ENCODE measurements at regions not wholly inside any gene's neighbourhood (a gene's known extent, or its start where the extent isn't known, plus 50 kb on each side); places are given as distances from the start of the nearest gene placed in this dataset.

DNA sequence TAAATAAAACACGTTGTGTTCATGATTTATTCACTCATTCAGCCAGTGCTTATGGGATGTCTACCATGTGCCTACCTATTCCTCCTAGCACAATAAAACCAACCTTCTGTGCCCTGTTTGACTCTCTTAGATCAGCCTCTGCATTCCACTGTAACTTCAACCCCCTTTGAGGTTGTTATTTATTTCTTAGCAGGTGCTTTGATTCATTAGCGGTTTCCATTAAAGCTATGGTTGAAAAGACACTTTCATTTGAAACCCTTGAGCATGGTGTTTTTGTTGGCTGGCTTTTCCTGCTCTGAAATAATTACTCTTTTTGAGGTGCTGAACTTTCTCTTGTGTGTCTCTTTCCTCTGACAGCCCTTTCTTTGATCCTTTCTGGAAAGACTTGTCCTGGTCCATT is 570.6 kb upstream of the LARGE1 start:
- FAIRE-seq, result no peak
- ChIA-PET CTCF (no interaction called here), POLR2A (no interaction called here)
- no peak for DNase-seq (ENCODE audit: low read depth in 1 of 2, low spot score in 1 of 2)
- Histone ChIP-seq H3K4me3 (no peak overlapping the region), H3K4me1 (no peaks in the 10 kb centered on the region), H3K9me3 (no peaks in the 10 kb centered on the region), H3K27ac (no peak overlapping the region), H3K4me2 (no peak overlapping the region)
- no peak for ATAC-seq
- no peak for TF ChIP-seq CEBPB (IDR thresholded peaks at IDR 0.05)
- TF ChIP-seq EP300 (IDR thresholded peaks at IDR 0.05), result no peak
- no peak for TF ChIP-seq USF2 (IDR thresholded peaks at IDR 0.05)
- TF ChIP-seq NPAS2 (CRISPR knock-in tag; IDR thresholded peaks at IDR 0.05; ENCODE audit: borderline replicate concordance), result no peak
- no peak for TF ChIP-seq FOSL2 (IDR thresholded peaks at IDR 0.05)
- TF ChIP-seq FOSL2 (CRISPR knock-in tag; IDR thresholded peaks at IDR 0.05), result no peak
- 2% methylated on average over 2 of the region's 2 CpGs for WGBS (ENCODE audit: missing lambda C conversion rate)

DNA sequence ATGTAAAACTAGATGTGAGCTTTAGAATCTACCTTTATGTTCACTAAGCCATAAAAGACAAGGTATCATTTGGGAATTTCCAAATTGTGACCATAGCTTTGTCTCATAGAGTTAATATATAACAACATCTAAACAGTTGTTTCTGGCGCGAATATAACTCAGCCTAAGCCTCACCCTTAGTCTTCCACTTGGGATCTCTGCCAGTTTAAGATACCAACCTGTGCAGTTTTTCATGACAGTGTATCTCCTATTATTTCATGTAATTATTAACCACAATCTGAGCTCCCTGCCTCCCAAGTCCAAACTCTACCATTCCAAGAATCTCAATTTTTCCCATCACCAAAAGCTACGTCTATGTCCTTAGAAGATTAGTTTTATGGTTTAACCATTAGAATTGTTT is 572.5 kb upstream of the ISX start:
- FAIRE-seq, result no peak
- ChIA-PET CTCF (no interaction called here), POLR2A (no interaction called here)

DNA sequence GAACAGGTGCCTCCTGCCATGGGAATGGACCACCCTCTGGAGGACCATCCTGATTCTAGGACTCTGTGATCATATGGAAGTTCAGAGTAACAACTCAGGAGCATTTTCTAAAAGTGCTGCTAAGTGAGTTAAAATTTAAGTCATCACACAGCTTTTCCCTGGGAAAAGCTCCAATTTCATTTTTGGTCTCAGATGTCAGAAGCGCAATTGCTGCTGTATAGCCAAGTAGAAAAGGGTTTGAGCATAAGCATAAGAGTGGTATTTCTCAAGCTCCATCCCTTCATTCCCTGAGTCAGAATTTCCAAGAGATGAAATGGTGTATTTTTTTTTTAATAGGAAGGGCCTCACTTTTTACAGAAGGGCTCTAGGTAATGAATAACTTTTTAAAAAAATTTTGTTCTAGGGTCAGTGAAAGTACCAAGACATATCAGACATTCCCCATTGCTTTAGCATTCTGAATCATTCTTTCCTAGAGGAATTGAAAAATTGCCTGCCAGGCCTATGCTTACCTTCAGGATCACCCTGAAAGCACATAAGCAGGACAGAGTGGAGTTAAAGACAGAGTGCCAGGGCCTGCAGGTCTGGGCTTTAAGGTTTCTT is 564.5 kb upstream of the ISX start:
- Histone ChIP-seq H3K4me3 (no peak overlapping the region), H3K4me2 (no peak overlapping the region), H3K9me3 (no peaks in the 10 kb centered on the region), H3K4me1 (no peaks in the 10 kb centered on the region), H3K27ac (no peak overlapping the region)
- no peak for TF ChIP-seq EP300 (IDR thresholded peaks at IDR 0.05)
- TF ChIP-seq KDM5A (IDR thresholded peaks at IDR 0.05), result no peak
- no peak for TF ChIP-seq E2F6 (IDR thresholded peaks at IDR 0.05; ENCODE audit: borderline replicate concordance, low read depth)
- TF ChIP-seq, protein P1, sequence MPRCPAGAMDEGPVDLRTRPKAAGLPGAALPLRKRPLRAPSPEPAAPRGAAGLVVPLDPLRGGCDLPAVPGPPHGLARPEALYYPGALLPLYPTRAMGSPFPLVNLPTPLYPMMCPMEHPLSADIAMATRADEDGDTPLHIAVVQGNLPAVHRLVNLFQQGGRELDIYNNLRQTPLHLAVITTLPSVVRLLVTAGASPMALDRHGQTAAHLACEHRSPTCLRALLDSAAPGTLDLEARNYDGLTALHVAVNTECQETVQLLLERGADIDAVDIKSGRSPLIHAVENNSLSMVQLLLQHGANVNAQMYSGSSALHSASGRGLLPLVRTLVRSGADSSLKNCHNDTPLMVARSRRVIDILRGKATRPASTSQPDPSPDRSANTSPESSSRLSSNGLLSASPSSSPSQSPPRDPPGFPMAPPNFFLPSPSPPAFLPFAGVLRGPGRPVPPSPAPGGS (IDR thresholded peaks at IDR 0.05), result no peak
- TF ChIP-seq JUNB (IDR thresholded peaks at IDR 0.05), result no peak
- no peak for TF ChIP-seq JUN (IDR thresholded peaks at IDR 0.05)
- no peak for TF ChIP-seq ESRRA (IDR thresholded peaks at IDR 0.05; ENCODE audit: borderline replicate concordance, low read length)
- no peak for TF ChIP-seq FOSL2 (IDR thresholded peaks at IDR 0.05)
- no peak for TF ChIP-seq FOSL2 (CRISPR knock-in tag; IDR thresholded peaks at IDR 0.05)
- TF ChIP-seq HDAC2 (IDR thresholded peaks at IDR 0.05), result no peak
- no peak for TF ChIP-seq ZC3H11A (IDR thresholded peaks at IDR 0.05)
- no peak for TF ChIP-seq TP53 (CRISPR knock-in tag; IDR thresholded peaks at IDR 0.05)
- TF ChIP-seq CHD4 (IDR thresholded peaks at IDR 0.05; ENCODE audit: borderline replicate concordance), result no peak
- no peak for TF ChIP-seq ZSCAN20 (CRISPR knock-in tag; IDR thresholded peaks at IDR 0.05)
- TF ChIP-seq MAFK (IDR thresholded peaks at IDR 0.05; ENCODE audit: partially characterized antibody), result no peak
- TF ChIP-seq ZNF302 (CRISPR knock-in tag; IDR thresholded peaks at IDR 0.05), result no peak
- TF ChIP-seq, protein P2, sequence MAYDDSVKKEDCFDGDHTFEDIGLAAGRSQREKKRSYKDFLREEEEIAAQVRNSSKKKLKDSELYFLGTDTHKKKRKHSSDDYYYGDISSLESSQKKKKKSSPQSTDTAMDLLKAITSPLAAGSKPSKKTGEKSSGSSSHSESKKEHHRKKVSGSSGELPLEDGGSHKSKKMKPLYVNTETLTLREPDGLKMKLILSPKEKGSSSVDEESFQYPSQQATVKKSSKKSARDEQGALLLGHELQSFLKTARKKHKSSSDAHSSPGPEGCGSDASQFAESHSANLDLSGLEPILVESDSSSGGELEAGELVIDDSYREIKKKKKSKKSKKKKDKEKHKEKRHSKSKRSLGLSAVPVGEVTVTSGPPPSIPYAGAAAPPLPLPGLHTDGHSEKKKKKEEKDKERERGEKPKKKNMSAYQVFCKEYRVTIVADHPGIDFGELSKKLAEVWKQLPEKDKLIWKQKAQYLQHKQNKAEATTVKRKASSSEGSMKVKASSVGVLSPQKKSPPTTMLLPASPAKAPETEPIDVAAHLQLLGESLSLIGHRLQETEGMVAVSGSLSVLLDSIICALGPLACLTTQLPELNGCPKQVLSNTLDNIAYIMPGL (CRISPR knock-in tag; IDR thresholded peaks at IDR 0.05; ENCODE audit: borderline replicate concordance), result no peak
- TF ChIP-seq ZFP36 (IDR thresholded peaks at IDR 0.05; ENCODE audit: borderline replicate concordance, partially characterized antibody), result no peak
- TF ChIP-seq MYC (IDR thresholded peaks at IDR 0.05; ENCODE audit: borderline replicate concordance, low read length), result no peak
- TF ChIP-seq, protein P3, sequence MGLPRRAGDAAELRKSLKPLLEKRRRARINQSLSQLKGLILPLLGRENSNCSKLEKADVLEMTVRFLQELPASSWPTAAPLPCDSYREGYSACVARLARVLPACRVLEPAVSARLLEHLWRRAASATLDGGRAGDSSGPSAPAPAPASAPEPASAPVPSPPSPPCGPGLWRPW (IDR thresholded peaks at IDR 0.05), result no peak
- TF ChIP-seq RNF2 (IDR thresholded peaks at IDR 0.05; ENCODE audit: borderline replicate concordance, low read depth), result no peak
- ATAC-seq (no peak), DNase-seq (ENCODE audit: low read depth in 1 of 2, low spot score in 1 of 2) (no peak), FAIRE-seq (no peak)
- POLR2A ChIA-PET, result no interaction called here
- CTCF ChIA-PET, result no interaction called here
- 0% methylated on average over 1 of the region's 1 CpG for WGBS (ENCODE audit: missing lambda C conversion rate)

More for the DNA sequence above, 572.5 kb upstream of the ISX start:
- Histone ChIP-seq H3K4me3 (no peak overlapping the region), H3K4me1 (no peaks in the 10 kb centered on the region), H3K9me3 (no peaks in the 10 kb centered on the region), H3K27ac (no peak overlapping the region), H3K4me2 (no peak overlapping the region)
- ATAC-seq (no peak), DNase-seq (ENCODE audit: low read depth in 1 of 2, low spot score in 1 of 2) (no peak)
- TF ChIP-seq ZSCAN20 (CRISPR knock-in tag; IDR thresholded peaks at IDR 0.05) (no peak), EHF (CRISPR knock-in tag; IDR thresholded peaks at IDR 0.05) (no peak), KDM5A (IDR thresholded peaks at IDR 0.05) (no peak), MYC (IDR thresholded peaks at IDR 0.05; ENCODE audit: borderline replicate concordance, low read length) (no peak)
- whole genome bisulfite sequencing (ENCODE audit: missing lambda C conversion rate), result 2% methylated on average over 3 of the region's 3 CpGs
